NB4 (cell line): ENCODE measurements at regions not wholly inside any gene's neighbourhood (a gene's known extent, or its start where the extent isn't known, plus 50 kb on each side); places are given as distances from the start of the nearest gene placed in this dataset.

ENCODE experiments used
- DNase-seq: peaks from one replicate; pipeline ENCODE4 v3.0.0; 2010; ENCODE audit warnings: low read depth
- H3K4me3 ChIP-seq: one replicate; pipeline ENCODE4 v1.5.1; 2011; ENCODE audit warnings: mild to moderate bottlenecking, low read depth, low read length, moderate library complexity
- CTCF ChIP-seq: IDR thresholded peaks from one replicate; pipeline ENCODE4 v1.5.1; 2012; ENCODE audit warnings: low read depth, low read length
- MAX ChIP-seq: IDR thresholded peaks from 2 replicates; pipeline ENCODE4 v1.6.1; 2011; ENCODE audit warnings: low read depth, low read length
- MYC ChIP-seq: IDR thresholded peaks from 2 replicates; pipeline ENCODE4 v1.6.1; 2011; ENCODE audit warnings: low read depth, low read length
- POLR2A ChIP-seq: IDR thresholded peaks from 2 replicates; pipeline ENCODE4 v1.6.1; 2011; ENCODE audit warnings: mild to moderate bottlenecking; ENCODE audit not compliant: insufficient read length; ENCODE audit errors: extremely low read depth

- TF ChIP-seq MAX (no peak), POLR2A (no peak), CTCF (no peak), MYC (no peak)
- DNase-seq: no peak
- no peak overlapping the region for H3K4me3 ChIP-seq
These were observed 461.5 kb upstream of the MKI67 start for GRCh38 chr10:128587689-128588088.

- DNase-seq: no peak
- TF ChIP-seq POLR2A: no peak
- TF ChIP-seq CTCF: no peak
- TF ChIP-seq MYC: no peak
- no peak for TF ChIP-seq MAX
- H3K4me3 ChIP-seq: no peak overlapping the region
These were observed 462.2 kb upstream of the MKI67 start for GRCh38 chr10:128588402-128588801.

GRCh38 chr10:128594688-128595087 lies 468.5 kb upstream of the MKI67 start:
- TF ChIP-seq MAX (no peak), POLR2A (no peak), MYC (no peak), CTCF (no peak)
- no peak overlapping the region for H3K4me3 ChIP-seq
- DNase-seq: no peak

- no peak overlapping the region for H3K4me3 ChIP-seq
- no peak for TF ChIP-seq MYC
- no peak for TF ChIP-seq POLR2A
- TF ChIP-seq MAX: no peak
- no peak for TF ChIP-seq CTCF
- DNase-seq: no peak
These were observed 470.7 kb upstream of the MKI67 start for GRCh38 chr10:128596906-128597305.

GRCh38 chr10:128599030-128599429 lies 472.8 kb upstream of the MKI67 start:
- no peak for DNase-seq
- no peak for TF ChIP-seq CTCF
- TF ChIP-seq MYC: no peak
- no peak for TF ChIP-seq POLR2A
- no peak for TF ChIP-seq MAX
- H3K4me3 ChIP-seq: no peak overlapping the region

- TF ChIP-seq CTCF (no peak), POLR2A (no peak), MYC (no peak), MAX (no peak)
- no peak overlapping the region for H3K4me3 ChIP-seq
- no peak for DNase-seq
These were observed 473.3 kb upstream of the MKI67 start for GRCh38 chr10:128599538-128599937.
